Calu3 (cell line): ENCODE measurements at regions not wholly inside any gene's neighbourhood (a gene's known extent, or its start where the extent isn't known, plus 50 kb on each side); places are given as distances from the start of the nearest gene placed in this dataset.

Experiments used
- BruUV-seq: library from RNA; stranded (reverse); fragments of 400-500 nt; replicated peaks from 2 replicates; lab custom pipeline; 2021; lab: Mats Ljungman, UMichigan
- CTCF ChIA-PET: fragments of 300-600 bp; sonication (Branson Sonifier 250); formaldehyde crosslinking; loops from one replicate; lab custom pipeline; 2022; ENCODE audit warnings: antibody characterized with exemption; lab: Charles Lee
- DNase-seq: peaks from one replicate; pipeline ENCODE4 v3.0.0; 2022
- H3K27ac Mint-ChIP-seq: one replicate; pipeline ENCODE4 v1.8.0; 2022; ENCODE audit warnings: mixed read lengths; ENCODE audit not compliant: unreplicated experiment
- H3K27me3 Mint-ChIP-seq: one replicate; pipeline ENCODE4 v1.8.0; 2022; ENCODE audit warnings: mixed read lengths; ENCODE audit not compliant: unreplicated experiment
- H3K36me3 Mint-ChIP-seq: one replicate; pipeline ENCODE4 v1.8.0; 2022; ENCODE audit warnings: mild to moderate bottlenecking, moderate library complexity, mixed read lengths; ENCODE audit not compliant: insufficient read depth, unreplicated experiment
- H3K4me1 Mint-ChIP-seq: one replicate; pipeline ENCODE4 v1.8.0; 2022; ENCODE audit warnings: mild to moderate bottlenecking, low read depth, mixed read lengths; ENCODE audit not compliant: unreplicated experiment
- H3K4me3 Mint-ChIP-seq: one replicate; pipeline ENCODE4 v1.8.0; 2022; ENCODE audit warnings: mild to moderate bottlenecking, low read depth, moderate library complexity, mixed read lengths; ENCODE audit not compliant: unreplicated experiment
- H3K9me3 Mint-ChIP-seq: one replicate; pipeline ENCODE4 v1.8.0; 2022; ENCODE audit warnings: low read depth, mixed read lengths; ENCODE audit not compliant: unreplicated experiment
- CTCF ChIP-seq: fragments of 200-600 bp; IDR thresholded peaks from one replicate; pipeline ENCODE4 v1.8.0; 2022; ENCODE audit warnings: antibody characterized with exemption; ENCODE audit not compliant: unreplicated experiment
- intact Hi-C: fragments of 100-400 bp; cut with micrococcal nuclease; formaldehyde crosslinking; loops from one replicate; pipeline ENCODE4 v1.10.0; 2022; ENCODE audit not compliant: unreplicated experiment

DNA sequence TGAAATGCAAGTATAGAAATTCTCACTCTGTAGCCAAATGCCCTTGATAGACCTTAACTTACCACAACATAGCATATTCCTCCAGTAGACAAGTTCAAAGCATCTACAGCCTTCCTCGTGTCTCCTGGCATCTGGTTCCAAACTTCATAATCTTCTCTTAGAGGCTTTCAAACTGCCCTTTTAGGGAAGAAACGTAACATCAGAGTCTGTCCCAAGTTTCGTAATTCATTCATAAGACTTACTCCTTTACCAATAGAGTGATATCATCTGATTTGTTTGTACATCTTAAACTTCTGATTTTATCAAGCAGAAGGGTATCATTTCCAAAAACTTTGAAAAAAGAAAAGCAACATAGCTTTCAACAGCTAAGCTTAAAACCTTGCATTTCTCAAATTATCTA lies 137.4 kb downstream of the SPRY2 start:
- Mint-ChIP-seq H3K27ac (no peak overlapping the region), H3K27me3 (no peaks in the 10 kb centered on the region), H3K4me3 (no peak overlapping the region), H3K36me3 (no peaks in the 10 kb centered on the region), H3K9me3 (no peaks in the 10 kb centered on the region), H3K4me1 (no peaks in the 10 kb centered on the region)
- no peak for DNase-seq
- CTCF ChIA-PET: no interaction called here
- no peak for TF ChIP-seq CTCF
- intact Hi-C loops: no loop called here
- no TSS peak for BruUV-seq

DNA sequence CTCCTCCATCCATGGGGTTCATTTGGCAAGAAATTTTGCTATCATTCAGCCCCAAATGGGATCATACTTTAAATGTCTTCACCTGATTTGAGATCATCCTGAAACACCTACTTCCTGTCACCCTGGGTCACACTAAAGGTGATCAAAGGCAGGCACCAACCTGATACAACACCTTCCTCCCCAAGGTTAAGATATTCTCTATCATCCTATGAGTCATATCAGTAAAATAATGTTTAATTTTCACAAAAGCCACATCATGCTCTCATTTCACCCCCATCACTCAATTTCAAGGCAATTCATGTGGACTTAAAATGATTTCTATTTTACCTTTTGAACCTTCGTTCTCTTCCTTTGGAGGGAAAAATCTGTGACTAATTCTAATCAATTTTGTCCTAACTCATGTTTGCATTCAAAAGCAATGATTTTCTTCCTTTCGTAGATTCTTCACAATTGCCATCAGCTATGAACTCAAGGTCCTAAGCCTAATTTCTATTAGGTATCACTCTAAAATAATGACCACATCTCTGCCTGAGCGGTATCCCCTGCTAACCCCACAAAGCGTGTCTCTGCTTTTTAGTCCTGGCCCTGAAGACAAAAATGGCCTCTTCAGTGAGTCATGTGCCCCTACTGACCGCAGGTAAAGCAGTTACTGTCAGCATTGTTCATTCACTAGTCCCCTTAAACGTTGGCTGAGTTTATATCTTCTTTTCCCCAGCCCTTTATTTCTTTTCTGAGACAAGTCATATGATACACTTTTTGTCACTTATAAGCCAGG lies 139.0 kb downstream of the SPRY2 start:
- Mint-ChIP-seq H3K9me3 (no peaks in the 10 kb centered on the region), H3K27ac (no peak overlapping the region), H3K36me3 (no peaks in the 10 kb centered on the region), H3K4me3 (no peak overlapping the region), H3K4me1 (no peaks in the 10 kb centered on the region), H3K27me3 (no peaks in the 10 kb centered on the region)
- intact Hi-C loops: no loop called here
- DNase-seq: no peak
- no TSS peak for BruUV-seq
- no peak for TF ChIP-seq CTCF
- CTCF ChIA-PET: no interaction called here

DNA sequence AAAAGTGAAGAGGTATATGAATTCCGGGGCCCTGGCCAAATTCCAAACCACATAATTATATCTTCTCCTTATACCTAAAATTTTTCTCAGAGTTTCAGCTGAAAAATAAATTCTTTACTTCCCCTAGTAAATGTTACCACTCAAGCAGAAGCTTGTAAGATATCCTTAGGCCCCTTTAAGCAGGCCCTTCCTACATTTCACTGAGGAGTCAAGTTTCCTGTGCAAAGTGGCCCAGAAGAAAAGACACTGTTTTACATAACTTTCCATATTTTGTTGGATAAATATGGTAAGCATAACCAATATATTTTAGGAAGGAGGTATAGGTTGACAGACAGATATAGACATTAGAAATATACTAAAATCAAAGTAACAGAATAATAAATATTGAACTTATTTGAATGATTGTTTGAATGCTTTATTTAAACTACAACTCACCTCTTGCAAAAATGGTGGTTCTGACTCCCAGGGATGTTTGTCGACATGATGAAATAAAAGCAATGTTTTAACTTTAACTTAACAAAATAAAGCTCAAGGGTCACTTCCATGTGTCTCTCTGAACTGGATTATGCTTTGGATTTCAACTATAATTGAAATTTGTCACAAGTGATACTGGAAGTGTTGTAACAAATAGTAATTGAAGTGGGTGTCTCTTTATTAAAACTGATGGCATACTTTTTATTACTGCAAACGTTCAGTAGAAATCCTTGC lies 141.2 kb downstream of the SPRY2 start:
- no TSS peak for BruUV-seq
- H3K4me1 Mint-ChIP-seq: no peaks in the 10 kb centered on the region
- no peaks in the 10 kb centered on the region for H3K27me3 Mint-ChIP-seq
- H3K27ac Mint-ChIP-seq: no peak overlapping the region
- no peak for DNase-seq
- CTCF ChIA-PET: no interaction called here
- H3K9me3 Mint-ChIP-seq: no peaks in the 10 kb centered on the region
- no peak overlapping the region for H3K4me3 Mint-ChIP-seq
- TF ChIP-seq CTCF: no peak
- intact Hi-C loops: no loop called here
- no peaks in the 10 kb centered on the region for H3K36me3 Mint-ChIP-seq

DNA sequence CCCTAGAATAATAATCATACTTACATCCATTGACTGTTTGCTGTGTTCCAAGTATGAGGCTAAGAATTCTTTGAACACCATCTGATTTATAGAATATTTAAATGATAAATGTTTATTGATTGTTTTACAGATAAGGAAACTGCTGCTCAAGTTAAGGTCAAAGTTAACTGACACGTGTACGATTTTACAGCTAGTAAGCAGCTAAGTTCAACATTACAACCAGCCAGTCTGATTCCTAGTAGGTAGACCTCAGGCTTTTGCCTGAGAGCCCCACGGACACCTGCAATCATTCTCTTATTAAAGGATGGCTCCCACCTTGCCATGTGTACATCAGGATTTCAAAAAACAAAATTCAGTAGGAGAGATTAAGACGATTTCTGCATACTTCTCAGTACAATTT lies 141.9 kb downstream of the SPRY2 start:
- intact Hi-C loops: no loop called here
- DNase-seq: no peak
- no TSS peak for BruUV-seq
- no peaks in the 10 kb centered on the region for H3K4me1 Mint-ChIP-seq
- CTCF ChIA-PET: no interaction called here
- H3K27me3 Mint-ChIP-seq: no peaks in the 10 kb centered on the region
- TF ChIP-seq CTCF: no peak
- no peak overlapping the region for H3K27ac Mint-ChIP-seq
- no peaks in the 10 kb centered on the region for H3K36me3 Mint-ChIP-seq
- no peak overlapping the region for H3K4me3 Mint-ChIP-seq
- no peaks in the 10 kb centered on the region for H3K9me3 Mint-ChIP-seq
